Endodermal cell (in vitro differentiated cells): ENCODE measurements at regions not wholly inside any gene's neighbourhood (a gene's known extent, or its start where the extent isn't known, plus 50 kb on each side); places are given as distances from the start of the nearest gene placed in this dataset.

Experiments
- DNase-seq: peaks from one replicate; pipeline ENCODE4 v3.0.0-alpha.2; 2017
- H3K27ac ChIP-seq: 2 replicates; pipeline ENCODE4 v1.5.1; 2013; ENCODE audit warnings: mild to moderate bottlenecking, low read depth, low read length, moderate library complexity
- H3K27me3 ChIP-seq: 2 replicates; pipeline ENCODE4 v1.6.1; 2013; ENCODE audit warnings: mild to moderate bottlenecking, low read length, moderate library complexity; ENCODE audit not compliant: insufficient read depth, control insufficient read depth, poor library complexity, severe bottlenecking
- H3K36me3 ChIP-seq: 2 replicates; pipeline ENCODE4 v1.7.0; 2013; ENCODE audit warnings: mild to moderate bottlenecking, low read length, moderate library complexity; ENCODE audit not compliant: control insufficient read depth, insufficient read depth
- H3K4me1 ChIP-seq: one replicate; pipeline ENCODE4 v1.7.0; 2013; ENCODE audit warnings: low read length; ENCODE audit not compliant: control insufficient read depth, insufficient read depth
- H3K4me3 ChIP-seq: 2 replicates; pipeline ENCODE4 v1.5.1; 2013; ENCODE audit warnings: mild to moderate bottlenecking, low read length, moderate library complexity
- H3K9ac ChIP-seq: 2 replicates; pipeline ENCODE4 v1.6.1; 2013; ENCODE audit warnings: mild to moderate bottlenecking, low read length, moderate library complexity; ENCODE audit not compliant: poor library complexity, severe bottlenecking; ENCODE audit errors: extremely low read depth
- H3K9me3 ChIP-seq: 2 replicates; pipeline ENCODE4 v1.6.1; 2013; ENCODE audit warnings: mild to moderate bottlenecking, low read length, moderate library complexity; ENCODE audit not compliant: control insufficient read depth
- H3K27ac Mint-ChIP-seq: 2 replicates; pipeline ENCODE4 v1.8.0; 2020; ENCODE audit warnings: mixed read lengths
- H3K27me3 Mint-ChIP-seq: 2 replicates; pipeline ENCODE4 v1.8.0; 2021; ENCODE audit warnings: mild to moderate bottlenecking, mixed read lengths; ENCODE audit not compliant: insufficient read depth
- H3K36me3 Mint-ChIP-seq: 2 replicates; pipeline ENCODE4 v1.8.0; 2020; ENCODE audit warnings: low read depth, mixed read lengths
- H3K4me1 Mint-ChIP-seq: 2 replicates; pipeline ENCODE4 v1.8.0; 2020; ENCODE audit warnings: mixed read lengths
- H3K4me3 Mint-ChIP-seq: 2 replicates; pipeline ENCODE4 v1.8.0; 2020; ENCODE audit warnings: mild to moderate bottlenecking, moderate library complexity, mixed read lengths
- H3K9me3 Mint-ChIP-seq: 2 replicates; pipeline ENCODE4 v1.8.0; 2020; ENCODE audit warnings: mild to moderate bottlenecking, mixed read lengths
- CTCF ChIP-seq: fragments of 200-600 bp; sonication (generic); conservative IDR thresholded peaks from 2 replicates; pipeline ENCODE4 v1.5.0; 2021; ENCODE audit warnings: antibody characterized with exemption, mild to moderate bottlenecking
- WGBS, 2 experiments: methylation state at CpG; one replicate each; pipeline versions ENCODE4 v1.1.5 to v1.1.7; 2013; ENCODE audit warnings: missing lambda C conversion rate in 2 of 2, mixed read lengths in 1 of 2; ENCODE audit not compliant: insufficient coverage in 1 of 2, insufficient read length in 1 of 2; 5-methylcytosine and 5-hydroxymethylcytosine counted together

GRCh38 chr5:82390088-82390487 lies 111.9 kb upstream of the RPS23 start:
- H3K27ac ChIP-seq, result no peak overlapping the region
- 88 to 95% methylated on average over 2 of the region's 3 CpGs for WGBS, 2 experiments
- Mint-ChIP-seq H3K36me3 (no peaks in the 10 kb centered on the region), H3K4me1 (peaks cover 33% of the 10 kb centered on the region), H3K27me3 (peaks cover 8% of the 10 kb centered on the region), H3K9me3 (no peaks in the 10 kb centered on the region), H3K4me3 (no peak overlapping the region), H3K27ac (no peak overlapping the region)
- no peaks in the 10 kb centered on the region for H3K27me3 ChIP-seq
- no peak overlapping the region for H3K9ac ChIP-seq
- H3K36me3 ChIP-seq, result no peaks in the 10 kb centered on the region
- TF ChIP-seq CTCF, result no peak
- H3K4me1 ChIP-seq, result peaks cover 10% of the 10 kb centered on the region
- no peaks in the 10 kb centered on the region for H3K9me3 ChIP-seq
- H3K4me3 ChIP-seq, result no peak overlapping the region
- DNase-seq, result no peak

- 84 to 100% methylated on average over 1 to 2 of the region's 2 CpGs for WGBS, 2 experiments
- H3K4me1 Mint-ChIP-seq, result peaks cover 34% of the 10 kb centered on the region
- H3K27me3 ChIP-seq, result no peaks in the 10 kb centered on the region
- H3K36me3 Mint-ChIP-seq, result no peaks in the 10 kb centered on the region
- H3K9ac ChIP-seq, result no peak overlapping the region
- H3K4me3 Mint-ChIP-seq, result no peak overlapping the region
- no peaks in the 10 kb centered on the region for H3K36me3 ChIP-seq
- no peak overlapping the region for H3K27ac Mint-ChIP-seq
- no peak for DNase-seq
- TF ChIP-seq CTCF, result no peak
- H3K27ac ChIP-seq, result no peak overlapping the region
- H3K9me3 ChIP-seq, result no peaks in the 10 kb centered on the region
- H3K9me3 Mint-ChIP-seq, result no peaks in the 10 kb centered on the region
- H3K4me1 ChIP-seq, result peaks cover 10% of the 10 kb centered on the region
- H3K4me3 ChIP-seq, result no peak overlapping the region
- peaks cover 16% of the 10 kb centered on the region for H3K27me3 Mint-ChIP-seq
Measured at GRCh38 chr5:82389347-82389746, 111.2 kb upstream of the RPS23 start.

DNA sequence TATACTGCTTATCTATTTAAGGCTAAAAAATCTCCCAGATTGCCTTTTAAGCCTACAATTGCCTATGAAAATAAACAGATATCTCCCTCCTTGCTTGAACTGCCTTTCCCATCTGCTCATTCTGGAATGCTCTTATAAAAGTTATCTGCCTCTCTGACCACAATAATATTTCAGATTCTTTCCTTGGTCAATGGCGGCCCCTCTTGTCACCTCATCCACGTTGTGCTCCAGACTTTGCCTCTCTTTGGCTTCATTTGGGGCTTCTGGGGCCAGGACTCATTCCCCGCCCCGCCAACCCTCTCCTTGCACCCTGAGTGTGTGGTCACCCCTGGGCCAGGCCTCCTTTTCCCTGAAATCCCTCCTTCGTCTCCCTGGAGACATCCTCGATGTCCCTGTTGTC lies 110.0 kb upstream of the RPS23 start:
- H3K27ac Mint-ChIP-seq, result no peak overlapping the region
- Histone ChIP-seq H3K4me3 (no peak overlapping the region), H3K9ac (no peak overlapping the region), H3K9me3 (no peaks in the 10 kb centered on the region), H3K27me3 (no peaks in the 10 kb centered on the region), H3K27ac (no peak overlapping the region), H3K4me1 (peaks cover 10% of the 10 kb centered on the region), H3K36me3 (no peaks in the 10 kb centered on the region)
- no peaks in the 10 kb centered on the region for H3K9me3 Mint-ChIP-seq
- 94 to 100% methylated on average over 3 to 6 of the region's 6 CpGs for WGBS, 2 experiments
- no peak for DNase-seq
- peaks cover 23% of the 10 kb centered on the region for H3K27me3 Mint-ChIP-seq
- TF ChIP-seq CTCF, result no peak
- no peak overlapping the region for H3K4me3 Mint-ChIP-seq
- H3K4me1 Mint-ChIP-seq, result peaks cover 34% of the 10 kb centered on the region
- no peaks in the 10 kb centered on the region for H3K36me3 Mint-ChIP-seq
